SKM-1 treated with dmso at 0.1 percent for 144 hours (cell line): ENCODE measurements at regions not wholly inside any gene's neighbourhood (a gene's known extent, or its start where the extent isn't known, plus 50 kb on each side); places are given as distances from the start of the nearest gene placed in this dataset.

Source experiments
- DNase-seq: peaks from one replicate; lab custom pipeline; 2025; ENCODE audit not compliant: unreplicated experiment; lab: John Stamatoyannopoulos, UW

- no peak for DNase-seq
Measured at GRCh38 chr4:10765386-10765785, 80.8 kb upstream of the CLNK start.

- no peak for DNase-seq
Measured at GRCh38 chr4:10762561-10762960, 78.0 kb upstream of the CLNK start.

GRCh38 chr4:10761903-10762302, 77.3 kb upstream of the CLNK start:
- DNase-seq = no peak

- DNase-seq = no peak
Measured at GRCh38 chr4:10760086-10760485, 75.5 kb upstream of the CLNK start.

GRCh38 chr4:10758906-10759305, 74.3 kb upstream of the CLNK start:
- DNase-seq = no peak

GRCh38 chr4:10753856-10754402, 69.4 kb upstream of the CLNK start:
- DNase-seq = no peak

GRCh38 chr4:10753336-10753735, 68.8 kb upstream of the CLNK start:
- no peak for DNase-seq

GRCh38 chr4:10750714-10751113, 66.1 kb upstream of the CLNK start:
- no peak for DNase-seq

GRCh38 chr4:10747186-10747585, 62.6 kb upstream of the CLNK start:
- DNase-seq = no peak

- no peak for DNase-seq
Measured at GRCh38 chr4:10746371-10747171, 62.0 kb upstream of the CLNK start.

GRCh38 chr4:10743357-10743756, 58.8 kb upstream of the CLNK start:
- DNase-seq = no peak

GRCh38 chr4:10741961-10742699, 57.6 kb upstream of the CLNK start:
- DNase-seq = no peak

GRCh38 chr4:10740891-10741620, 56.5 kb upstream of the CLNK start:
- DNase-seq = no peak

- no peak for DNase-seq
Measured at GRCh38 chr4:10740251-10740650, 55.7 kb upstream of the CLNK start.

GRCh38 chr4:10738826-10739489, 54.4 kb upstream of the CLNK start:
- DNase-seq = no peak

- DNase-seq = no peak
Measured at GRCh38 chr4:10737337-10737736, 52.8 kb upstream of the CLNK start.

GRCh38 chr4:10736895-10737294, 52.3 kb upstream of the CLNK start:
- DNase-seq = no peak

GRCh38 chr4:10736266-10736665, 51.7 kb upstream of the CLNK start:
- DNase-seq = no peak

- DNase-seq = no peak
Measured at GRCh38 chr4:10734697-10735096, 50.1 kb upstream of the CLNK start.
